Ammon's horn (tissue), 1 donor: ENCODE measurements at regions not wholly inside any gene's neighbourhood (a gene's known extent, or its start where the extent isn't known, plus 50 kb on each side); places are given as distances from the start of the nearest gene placed in this dataset.
"Not testable (repeated sequence)": the region's sequence is repeated elsewhere in the genome, so short reads cannot be mapped to it uniquely, and the experiment has no call there.

Experiments used
- DNase-seq: peaks from one replicate; pipeline ENCODE4 v3.0.0-alpha.2; 2016; ENCODE audit warnings: low spot score

DNA sequence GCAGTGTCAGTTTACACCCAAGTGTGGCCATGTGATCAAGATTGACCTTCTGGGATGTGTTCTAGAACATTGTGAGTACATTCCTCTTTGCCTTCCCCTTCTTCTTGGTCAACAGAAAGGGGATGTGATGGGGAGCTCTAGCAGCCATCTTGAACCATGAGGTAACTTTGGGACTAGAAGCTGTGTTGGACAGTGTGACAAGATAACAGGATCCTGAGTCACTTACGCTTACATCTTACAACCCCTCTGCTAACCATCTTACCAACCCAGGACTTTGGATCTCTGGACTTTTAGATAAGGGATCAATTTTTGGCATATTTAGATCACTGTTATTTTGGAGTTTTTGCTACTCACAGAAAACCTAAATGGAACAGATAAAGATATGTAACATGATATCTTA, 625.6 kb downstream of the BCOR start:
- DNase-seq: no peak

GRCh38 chrX:39473812-39474211, 623.9 kb downstream of the BCOR start:
- no peak for DNase-seq

GRCh38 chrX:39475372-39475771, 622.4 kb downstream of the BCOR start:
- no peak for DNase-seq

DNA sequence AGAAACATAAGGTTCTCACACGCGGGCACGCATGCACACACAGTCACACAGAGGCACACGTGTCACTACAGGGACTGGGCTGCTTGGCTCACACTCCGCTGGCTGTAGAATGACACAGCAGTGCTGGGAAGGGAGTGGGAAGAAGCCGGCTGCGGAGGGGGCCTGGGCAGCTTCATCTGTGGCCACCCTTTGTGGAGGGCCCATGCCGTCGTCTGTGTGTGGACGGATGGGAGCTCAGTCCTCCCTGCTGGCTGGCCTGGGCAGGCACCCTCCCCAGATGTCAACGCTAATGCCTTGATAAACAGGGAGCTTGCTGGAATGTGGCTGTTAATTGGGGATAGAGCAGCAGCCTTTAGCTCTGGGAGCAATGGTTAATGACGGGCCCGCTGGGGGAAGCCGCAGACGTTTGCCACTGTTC, 621.1 kb downstream of the BCOR start:
- no peak for DNase-seq

DNA sequence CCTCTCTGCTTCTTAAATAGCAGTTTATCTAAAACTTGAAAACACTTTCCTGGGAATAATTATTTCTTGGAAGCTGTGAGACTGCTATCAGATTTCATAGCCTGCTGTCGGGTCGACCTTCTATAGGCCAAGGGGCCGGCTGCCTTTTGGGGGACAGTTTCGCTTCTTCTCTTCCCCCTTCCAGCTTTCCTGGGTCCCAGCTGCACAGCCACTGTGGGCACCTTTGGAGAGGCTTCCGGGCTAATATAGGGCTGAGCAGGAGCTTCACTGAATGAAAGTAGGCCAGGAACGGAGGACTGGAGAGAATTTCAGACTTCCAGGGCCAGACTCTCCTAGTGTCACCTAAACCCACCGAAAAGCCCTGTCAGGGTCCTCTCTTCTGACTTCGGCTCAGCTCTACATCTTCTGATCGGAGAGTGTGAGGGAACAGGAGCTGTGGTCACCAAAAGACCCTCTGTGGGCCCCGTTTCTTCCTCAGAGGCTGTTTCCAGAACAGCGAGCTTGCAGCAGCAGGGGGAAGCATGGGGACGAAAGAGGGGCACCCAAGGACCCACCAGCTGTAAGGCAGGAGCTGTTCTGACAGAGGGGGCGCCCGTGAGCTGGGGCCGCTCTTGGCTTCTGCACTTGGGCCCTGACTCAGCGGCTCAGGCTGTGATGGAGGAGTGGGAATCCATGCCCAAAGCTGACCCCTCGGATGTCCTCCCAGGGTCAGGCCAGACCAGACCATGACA, 620.6 kb downstream of the BCOR start:
- no peak for DNase-seq

GRCh38 chrX:39477762-39478120, 620.0 kb downstream of the BCOR start:
- no peak for DNase-seq

DNA sequence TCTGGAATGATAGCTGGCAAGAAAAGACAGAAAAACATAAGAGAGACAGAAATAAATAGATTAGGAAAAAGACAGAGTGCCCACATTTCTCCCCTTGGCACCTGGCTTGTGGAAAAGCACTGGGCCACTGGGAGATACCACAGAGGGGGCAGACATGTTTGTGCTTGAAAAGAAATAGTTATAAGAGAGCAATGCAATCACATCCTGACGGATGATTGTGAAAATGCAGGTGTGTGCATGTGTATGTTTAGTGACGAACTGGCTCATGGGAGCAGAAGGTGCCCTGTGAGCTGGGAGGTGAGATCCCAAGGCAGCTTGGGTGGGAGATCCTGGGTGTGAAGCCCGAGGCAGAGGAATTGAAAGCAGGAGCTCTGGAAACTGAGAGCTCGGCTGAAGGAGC, 617.9 kb downstream of the BCOR start:
- DNase-seq: no peak

GRCh38 chrX:39480963-39481362, 616.8 kb downstream of the BCOR start:
- DNase-seq: no peak

DNA sequence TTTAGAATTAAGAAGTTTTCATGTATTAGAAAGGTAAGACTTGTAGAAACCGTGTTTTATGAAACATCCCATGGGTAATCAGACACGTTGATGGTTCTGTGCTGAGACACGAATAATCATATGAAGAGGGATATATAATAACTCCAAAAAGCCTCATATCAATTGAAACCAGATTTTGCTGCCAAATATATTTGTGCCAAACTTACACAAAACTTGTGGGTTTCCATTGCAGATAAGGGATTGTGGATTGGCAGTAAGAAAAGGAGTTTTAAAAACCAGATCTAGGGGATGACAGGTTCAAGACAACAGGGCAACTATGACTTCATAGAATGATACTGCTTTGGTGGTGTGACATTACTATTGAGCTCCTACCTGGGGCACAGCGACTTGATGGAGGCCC, 616.1 kb downstream of the BCOR start:
- no peak for DNase-seq

DNA sequence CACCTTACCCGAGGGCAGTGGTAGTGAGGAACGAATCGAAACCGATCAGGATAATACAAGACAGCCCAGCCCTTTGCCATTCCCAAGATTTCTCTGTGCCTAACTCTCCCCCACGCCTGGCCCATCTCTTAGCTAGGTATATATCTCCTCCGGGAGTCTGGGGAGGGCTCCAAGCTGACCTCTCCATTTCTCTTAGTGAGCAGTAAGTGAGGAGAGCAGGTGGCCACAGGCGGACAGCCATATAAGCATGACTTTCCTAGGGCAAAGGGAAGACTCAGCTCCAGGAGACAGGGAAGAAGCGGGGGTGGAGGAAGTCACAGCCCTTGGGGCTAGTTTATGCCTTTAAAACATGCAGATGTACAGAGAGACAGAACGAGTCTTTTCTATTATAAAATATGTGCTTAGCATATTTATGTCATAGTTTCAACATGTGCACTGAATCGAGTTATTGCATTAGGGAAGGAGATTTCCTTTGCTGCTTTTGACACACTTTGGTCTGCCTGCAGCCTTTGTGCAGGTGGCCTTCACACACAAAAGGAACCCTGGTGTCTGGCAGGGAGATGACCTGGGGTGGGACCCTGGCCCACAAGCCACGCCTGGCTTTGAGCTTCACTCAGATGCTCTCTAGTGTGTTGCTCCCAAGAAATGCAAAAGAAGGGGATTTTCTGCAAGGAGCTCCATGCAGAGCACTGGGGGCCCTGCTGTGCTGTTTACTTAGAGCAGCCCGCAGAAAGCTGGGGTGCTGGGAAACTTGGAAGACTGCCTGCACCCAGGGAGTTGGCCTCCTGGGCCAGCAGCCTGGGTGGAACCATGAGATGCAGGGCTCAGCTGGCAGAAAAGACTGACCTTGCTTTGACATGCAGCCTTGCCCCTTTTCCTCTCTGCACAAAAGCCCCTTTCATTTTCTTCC, 613.3 kb downstream of the BCOR start:
- peak; percentile 18 for DNase-seq

- no peak for DNase-seq
Observed at GRCh38 chrX:39487166-39487968, 610.4 kb downstream of the BCOR start.

- no peak for DNase-seq
Observed at GRCh38 chrX:39487969-39488330, 609.8 kb downstream of the BCOR start.

DNA sequence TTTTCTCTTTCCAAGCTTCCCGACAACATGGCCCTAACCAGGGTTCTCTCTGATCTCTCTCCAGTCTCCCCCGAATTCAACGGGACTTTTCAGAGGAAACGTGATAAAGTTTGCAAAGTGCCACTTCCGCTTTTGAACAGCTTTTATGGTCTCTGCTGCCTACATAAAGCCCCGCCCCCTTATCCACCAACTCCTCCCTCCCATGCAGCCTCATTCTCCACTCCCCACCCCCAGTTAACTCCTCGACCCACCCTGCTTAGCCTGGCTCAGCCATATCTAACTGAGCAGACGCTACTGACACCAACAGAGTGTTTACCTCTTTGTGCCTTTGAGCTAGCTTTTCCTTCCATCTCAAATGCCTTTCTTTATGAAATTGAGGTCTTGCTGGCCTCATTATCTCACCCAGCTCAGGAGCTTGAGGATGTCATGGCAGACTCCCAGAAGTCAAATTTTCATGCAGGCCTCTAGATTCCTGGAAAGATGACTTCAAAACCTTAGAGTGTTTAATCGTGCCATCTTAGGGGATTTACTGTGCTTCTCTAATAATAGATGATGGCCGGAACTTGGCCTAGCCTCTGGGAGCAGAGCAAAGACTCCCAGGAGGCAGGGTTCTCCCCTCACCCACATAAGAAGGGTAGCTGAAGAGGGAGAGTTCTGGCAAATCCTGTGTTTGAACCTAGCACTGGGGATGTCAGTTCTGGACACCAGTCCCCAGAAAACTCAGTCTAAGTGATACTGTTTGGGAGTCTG, 606.0 kb downstream of the BCOR start:
- DNase-seq: no peak

- DNase-seq: peak; percentile 33
Observed at GRCh38 chrX:39492497-39493162, 605.1 kb downstream of the BCOR start.

GRCh38 chrX:39493168-39493567, 604.6 kb downstream of the BCOR start:
- DNase-seq: no peak

- not testable (repeated sequence) for DNase-seq
Observed at GRCh38 chrX:39497117-39497516, 600.6 kb downstream of the BCOR start.

- DNase-seq: no peak
Observed at GRCh38 chrX:39497702-39498265, 600.0 kb downstream of the BCOR start.

GRCh38 chrX:39499996-39500395, 597.8 kb downstream of the BCOR start:
- DNase-seq: no peak

DNA sequence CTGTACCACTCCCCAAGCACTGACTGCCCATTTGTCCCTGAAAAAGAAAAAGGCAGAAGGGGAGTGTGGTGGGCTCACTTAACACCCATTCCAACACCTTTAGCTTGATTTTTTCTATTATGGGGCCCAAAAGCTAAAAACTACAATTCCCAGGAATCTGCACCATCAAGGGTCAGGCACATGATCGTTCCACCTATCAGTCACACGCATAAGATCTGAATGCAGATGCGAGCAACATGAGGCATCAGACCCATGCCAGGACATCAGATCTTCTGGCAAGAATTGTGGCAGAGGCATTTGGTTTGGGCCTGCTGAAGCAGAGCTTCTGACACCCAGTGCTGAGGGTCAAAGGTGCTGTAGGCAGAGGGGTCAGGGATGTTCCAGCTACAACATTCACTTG, 595.9 kb downstream of the BCOR start:
- DNase-seq: no peak

DNA sequence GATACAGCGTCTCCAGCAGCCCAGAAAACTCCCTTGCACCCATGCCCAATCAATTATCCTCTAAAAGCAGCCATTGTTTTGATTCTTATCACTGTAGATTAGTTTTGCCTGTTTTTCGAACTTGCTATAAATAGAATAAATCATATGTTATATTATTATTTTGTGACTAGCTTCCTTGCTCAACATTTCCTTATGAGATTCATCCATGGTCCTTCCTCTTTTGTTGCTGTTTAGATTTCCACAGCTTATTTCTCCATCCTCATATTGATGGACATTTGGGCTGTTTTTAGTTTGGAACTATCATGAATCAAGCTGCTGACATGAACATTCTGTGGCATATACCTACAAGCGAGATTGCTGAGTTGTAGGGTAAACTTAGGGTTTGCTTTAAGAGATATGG, 595.3 kb downstream of the BCOR start:
- no peak for DNase-seq

DNA sequence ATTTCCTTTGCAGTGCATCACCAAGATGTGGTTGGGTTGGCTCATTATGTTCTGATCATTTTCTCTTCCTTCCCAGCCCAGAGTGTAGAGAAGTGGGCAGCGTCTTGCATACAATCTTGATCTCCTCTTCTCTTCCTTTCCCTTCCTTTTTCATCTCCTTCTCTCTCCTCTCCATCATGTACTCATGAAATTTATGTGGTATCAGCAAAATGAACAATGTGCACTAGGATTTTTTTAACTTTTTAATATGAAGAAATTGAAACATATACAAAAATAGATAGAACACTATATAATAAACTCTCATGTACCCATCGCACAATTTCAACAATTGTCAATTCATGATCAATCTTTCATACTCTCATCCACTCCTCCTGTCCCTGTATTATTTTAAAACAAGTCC, 593.5 kb downstream of the BCOR start:
- no peak for DNase-seq
